DOHH2 (cell line): ENCODE measurements at regions not wholly inside any gene's neighbourhood (a gene's known extent, or its start where the extent isn't known, plus 50 kb on each side); places are given as distances from the start of the nearest gene placed in this dataset.

Source experiments
- CTCF ChIP-seq: fragments of 200-600 bp; sonication (generic); IDR thresholded peaks from one replicate; pipeline ENCODE4 v1.5.1; 2014; ENCODE audit warnings: antibody characterized with exemption, mild to moderate bottlenecking, low read depth, low read length; ENCODE audit not compliant: poor library complexity, severe bottlenecking
- EZH2phosphoT487 ChIP-seq: fragments of 200-600 bp; sonication (generic); IDR thresholded peaks from 2 replicates; pipeline ENCODE4 v1.6.1; 2017; ENCODE audit warnings: borderline replicate concordance, mild to moderate bottlenecking, antibody characterized with exemption, low read length, moderate library complexity, mixed read lengths

GRCh38 chr2:380772-381171 is 92.9 kb upstream of the ALKAL2 start:
- TF ChIP-seq CTCF (no peak), EZH2phosphoT487 (no peak)
